ENCODE measurements at regions not wholly inside any gene's neighbourhood (a gene's known extent, or its start where the extent isn't known, plus 50 kb on each side); places are given as distances from the start of the nearest gene placed in this dataset.

DNA sequence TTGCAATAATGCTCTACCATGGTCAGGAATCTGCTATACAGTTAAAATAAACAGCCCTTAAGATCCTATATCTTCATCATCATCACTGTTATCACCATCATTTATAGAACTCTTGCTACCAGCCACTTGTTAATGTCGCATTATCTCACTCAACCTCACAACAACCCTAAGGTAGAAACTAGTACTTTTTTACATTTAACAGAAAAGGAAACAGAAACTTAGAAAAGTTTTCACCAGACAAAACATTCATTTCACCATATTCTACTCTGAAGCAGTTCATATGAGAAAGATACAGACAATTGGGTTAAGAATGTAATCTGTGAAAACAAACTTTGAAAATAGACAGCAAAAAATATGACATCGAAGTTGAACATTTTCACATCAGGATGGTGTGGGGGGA is 262.6 kb downstream of the ATG4C start:
- no peak for DNase-seq

DNA sequence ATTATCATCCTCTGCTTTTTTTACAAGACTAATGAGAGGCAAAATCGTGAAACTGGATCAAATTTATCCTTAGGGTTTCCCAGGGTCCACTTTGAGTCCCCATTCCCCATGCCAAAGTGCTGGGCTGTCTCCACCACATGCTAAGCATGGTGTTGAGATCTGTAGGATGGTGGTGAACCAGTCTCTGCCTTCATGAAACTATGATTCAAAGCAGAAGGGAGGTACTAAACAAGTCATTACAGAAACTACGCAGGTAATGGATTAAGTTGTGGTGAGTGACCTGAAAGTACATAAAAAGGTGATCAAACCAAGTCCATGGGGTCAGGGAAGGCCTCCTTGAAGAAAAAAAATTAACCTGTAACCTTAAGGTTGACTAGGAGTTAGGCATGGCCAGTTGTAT is 265.2 kb downstream of the ATG4C start:
- no peak for DNase-seq

DNA sequence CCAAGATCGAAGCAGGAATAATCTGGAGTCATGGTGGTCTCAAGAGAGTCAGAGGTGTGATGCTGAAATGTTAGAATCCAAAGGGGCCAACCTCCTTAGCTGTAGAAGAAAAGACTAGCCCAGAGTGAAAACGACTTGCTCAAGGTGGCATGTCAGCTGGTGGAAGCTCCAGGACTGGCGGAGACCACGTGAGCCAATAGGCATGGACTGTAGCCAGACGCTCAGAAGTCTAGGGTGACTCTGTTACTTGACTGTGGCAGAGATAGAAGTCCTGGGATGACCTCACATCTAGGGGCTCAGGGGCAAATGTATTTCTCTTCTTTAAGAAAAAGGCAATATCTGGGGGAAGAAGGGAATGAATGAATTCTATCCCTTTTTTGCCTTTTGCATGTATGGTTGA is 267.4 kb downstream of the ATG4C start:
- DNase-seq = no peak

DNA sequence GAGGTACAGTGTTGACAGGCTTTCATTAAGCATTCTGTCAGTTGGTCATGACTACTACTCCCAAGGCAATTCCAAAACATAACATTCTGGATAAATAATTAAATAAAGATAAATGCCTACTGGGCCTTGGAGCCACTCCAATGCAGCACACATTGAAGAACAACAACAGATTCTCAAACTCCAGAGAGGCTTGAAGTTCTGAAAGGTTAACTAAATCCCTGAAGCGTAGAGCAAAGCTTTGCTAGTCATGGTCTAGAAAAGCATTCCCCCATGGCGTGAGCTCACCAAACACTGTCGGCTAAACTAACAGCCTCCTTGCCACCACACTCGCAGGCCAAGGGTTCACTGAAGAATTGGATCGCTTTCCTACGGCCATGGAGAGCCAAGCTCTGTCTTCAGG is 268.0 kb downstream of the ATG4C start:
- no peak for DNase-seq

DNA sequence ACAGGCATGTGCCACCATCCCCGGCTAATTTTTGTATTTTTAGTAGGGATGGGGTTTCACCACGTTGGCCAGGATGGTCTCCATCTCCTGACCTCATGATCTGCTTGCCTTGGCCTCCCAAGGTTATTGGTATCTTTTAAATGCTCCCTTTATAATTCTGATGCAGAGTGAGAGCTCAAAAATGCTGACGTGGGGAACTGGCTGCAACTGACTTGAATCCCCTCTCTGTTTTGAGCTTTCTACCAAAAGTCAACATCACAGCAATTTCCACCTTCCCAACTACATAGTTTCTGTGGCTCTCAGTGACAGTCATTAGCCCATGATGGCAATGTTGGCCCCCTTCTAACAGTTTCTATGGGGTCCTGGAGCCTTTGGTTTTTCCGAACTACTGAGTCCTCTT is 268.2 kb upstream of the FOXD3 start:
- no peak for DNase-seq

DNA sequence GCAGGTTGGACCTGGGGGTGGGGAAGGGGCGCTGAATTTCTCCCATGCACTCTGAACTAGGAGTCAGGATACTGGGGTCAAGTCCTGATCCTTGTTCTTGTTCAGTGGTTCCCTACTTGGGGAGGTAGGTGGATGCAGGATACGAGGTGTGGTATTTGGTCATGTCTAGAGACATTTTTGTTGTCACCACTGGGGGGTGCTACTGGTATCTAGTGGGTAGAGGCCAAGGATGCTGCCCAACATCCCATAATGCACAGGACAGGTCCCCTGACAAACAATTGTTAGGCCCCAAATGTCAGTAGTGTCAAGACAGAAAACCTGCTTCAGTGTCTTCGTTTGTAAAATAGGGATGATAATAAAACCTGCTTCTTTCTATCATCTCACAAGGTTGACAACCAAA is 259.0 kb upstream of the FOXD3 start:
- peak in 1 of 3 donors; percentile 1 for DNase-seq

DNA sequence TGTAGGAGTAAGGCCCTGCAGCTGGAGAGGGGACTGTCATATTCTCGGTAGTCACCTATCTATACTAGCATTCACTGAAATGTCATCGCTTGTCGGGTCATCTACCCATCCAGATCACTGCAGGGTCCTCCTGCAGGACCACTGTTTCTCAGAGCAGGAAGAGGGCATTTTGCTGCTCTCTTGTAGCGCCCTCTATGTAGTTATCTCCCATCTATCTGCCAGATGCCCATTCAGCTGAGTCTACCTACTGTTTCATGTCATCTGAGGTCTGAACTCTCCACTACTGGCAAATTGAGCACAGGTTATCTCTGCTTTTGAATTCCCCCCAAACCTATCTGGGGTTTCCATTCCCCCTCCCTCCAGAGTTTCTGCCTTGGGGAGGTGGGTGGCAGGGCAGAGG is 258.2 kb upstream of the FOXD3 start:
- DNase-seq = no peak

DNA sequence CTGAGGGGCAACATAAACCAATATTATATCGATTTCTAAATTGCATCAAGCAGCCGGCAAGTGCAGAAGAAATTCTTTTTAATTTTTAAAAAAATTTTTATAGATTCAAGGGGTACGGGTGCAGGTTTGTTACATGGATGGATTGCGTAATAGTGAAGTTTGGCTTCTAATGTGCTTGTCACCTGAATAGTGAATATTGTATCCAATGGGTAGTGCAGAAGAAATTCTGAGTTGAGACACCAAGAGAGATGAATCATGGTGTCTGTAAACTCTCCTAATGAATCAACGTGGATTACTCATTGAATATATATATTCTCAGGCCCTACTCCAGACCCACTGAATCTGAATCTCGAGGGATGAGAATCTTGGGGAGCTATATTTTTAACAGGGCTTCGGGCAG is 253.7 kb upstream of the FOXD3 start:
- DNase-seq = no peak

DNA sequence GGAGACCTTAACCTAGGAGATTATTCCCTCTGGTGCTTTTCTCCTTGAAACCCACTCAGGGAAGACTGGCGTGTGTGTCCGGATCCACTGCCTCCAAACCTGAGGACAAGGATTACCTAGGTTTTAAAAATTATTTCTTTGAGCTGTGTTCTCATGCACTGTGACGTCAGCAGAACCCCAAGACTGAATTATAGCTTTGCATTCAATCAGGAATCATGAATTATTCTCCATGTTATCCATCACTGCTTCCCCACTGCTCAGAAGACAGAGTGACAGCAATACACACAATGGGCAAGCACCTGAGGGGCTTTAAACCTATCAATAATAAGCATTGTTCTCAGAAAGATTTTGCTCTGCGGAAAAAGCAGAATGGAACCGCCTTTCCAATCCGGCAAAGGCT is 253.2 kb upstream of the FOXD3 start:
- no peak for DNase-seq

DNA sequence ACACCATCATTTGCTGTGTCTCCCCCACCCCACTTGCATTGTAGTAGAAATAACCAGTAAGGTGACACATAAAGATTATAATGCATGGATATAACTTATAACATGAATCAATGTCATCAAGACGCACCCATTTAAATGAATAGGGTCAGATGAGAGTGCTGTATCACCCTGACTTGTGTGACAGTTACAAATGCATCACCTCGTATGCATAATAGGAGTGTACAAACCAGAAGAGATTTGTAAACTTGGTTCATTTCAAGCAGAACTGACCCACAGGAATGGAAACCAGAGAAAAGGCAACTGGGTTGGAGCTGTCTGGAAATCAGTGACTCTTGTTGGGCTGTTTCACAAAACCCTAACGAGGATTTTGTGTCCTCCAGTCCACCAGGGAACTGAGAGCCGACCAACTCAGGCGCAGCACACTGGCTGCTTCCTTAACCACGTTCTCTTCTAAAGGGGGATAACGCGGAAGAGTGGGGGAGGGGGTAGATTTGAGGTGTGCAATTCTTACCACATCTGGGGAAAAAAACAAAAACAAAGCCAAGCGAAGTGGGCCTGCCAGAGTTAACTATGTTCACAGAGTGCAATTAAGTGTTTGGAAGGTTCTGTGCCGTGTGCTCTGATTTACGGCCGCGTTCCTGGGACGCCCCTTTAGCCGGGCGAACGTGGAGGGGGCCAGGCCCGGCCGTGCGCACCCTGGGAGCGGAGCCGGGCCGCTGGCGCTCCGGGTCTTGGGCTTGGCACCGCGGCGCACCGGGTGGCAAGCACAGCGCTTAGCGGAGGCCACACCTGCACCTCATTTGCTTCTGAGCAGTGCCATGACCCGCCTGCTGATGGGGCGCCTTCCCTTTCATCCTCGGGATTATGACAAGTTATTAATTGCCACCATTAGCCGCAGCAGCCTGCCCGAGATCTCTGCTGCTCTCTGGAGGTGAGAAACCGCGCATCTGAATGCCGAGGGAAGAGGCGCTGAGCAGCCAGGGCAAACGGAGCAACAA is 248.8 kb upstream of the FOXD3 start:
- no peak for DNase-seq

DNA sequence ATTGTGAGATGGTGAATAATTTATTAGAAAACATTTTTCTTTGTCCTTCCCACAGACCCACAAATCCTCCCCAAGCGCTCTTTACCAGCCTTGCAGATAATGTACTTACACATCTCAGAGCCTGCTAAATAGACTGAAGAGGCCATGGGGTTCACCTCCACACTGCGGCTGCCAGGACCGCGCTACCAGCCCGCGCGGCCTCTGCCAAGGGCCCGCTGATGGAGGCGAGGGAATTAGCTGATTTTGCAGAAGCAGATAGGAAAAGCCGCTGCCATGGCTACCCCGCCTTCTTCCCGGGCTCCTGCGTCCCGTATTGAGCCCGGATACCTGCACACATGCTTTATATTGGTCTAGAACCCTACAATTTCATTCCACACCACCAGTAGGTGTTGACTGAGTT is 248.0 kb upstream of the FOXD3 start:
- no peak for DNase-seq

DNA sequence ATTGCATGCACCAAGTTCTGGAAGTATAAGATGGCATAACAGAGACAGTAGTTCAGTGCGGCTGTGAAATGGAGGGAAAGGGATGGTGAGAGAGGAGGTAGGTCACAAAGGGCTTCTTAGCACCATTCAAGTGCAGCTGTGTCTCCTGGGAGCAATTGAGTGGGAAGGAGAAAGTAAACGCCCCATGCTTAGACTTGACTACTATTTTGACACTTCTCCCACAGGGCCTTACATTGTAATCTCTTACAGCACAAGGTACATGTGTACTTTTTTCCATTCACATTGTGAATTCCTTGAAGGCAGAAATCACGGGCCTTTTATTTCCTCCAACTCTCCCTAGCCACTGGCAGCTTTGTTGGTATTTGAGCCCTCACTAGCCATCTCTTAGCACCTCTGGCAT is 239.6 kb upstream of the FOXD3 start:
- no peak for DNase-seq

DNA sequence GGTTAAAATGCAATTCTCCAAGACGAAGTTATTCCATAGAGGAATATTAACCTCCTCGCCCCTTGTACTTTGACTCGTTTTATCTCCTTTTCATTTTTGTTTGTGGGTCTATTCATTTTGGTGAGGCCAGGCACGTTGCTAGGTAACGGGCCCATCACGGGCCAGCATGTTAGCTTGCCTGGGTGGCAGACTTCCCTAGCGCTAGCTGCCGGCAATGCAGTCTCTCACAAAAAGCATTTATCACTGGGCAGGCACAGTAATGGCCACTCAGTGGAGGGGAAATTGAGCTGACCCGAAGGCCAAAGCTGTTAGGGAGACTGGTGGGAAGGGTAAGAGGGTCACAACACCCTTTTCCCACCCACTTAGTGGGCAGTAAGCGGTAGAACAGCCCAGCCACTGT is 234.4 kb upstream of the FOXD3 start:
- no peak for DNase-seq

DNA sequence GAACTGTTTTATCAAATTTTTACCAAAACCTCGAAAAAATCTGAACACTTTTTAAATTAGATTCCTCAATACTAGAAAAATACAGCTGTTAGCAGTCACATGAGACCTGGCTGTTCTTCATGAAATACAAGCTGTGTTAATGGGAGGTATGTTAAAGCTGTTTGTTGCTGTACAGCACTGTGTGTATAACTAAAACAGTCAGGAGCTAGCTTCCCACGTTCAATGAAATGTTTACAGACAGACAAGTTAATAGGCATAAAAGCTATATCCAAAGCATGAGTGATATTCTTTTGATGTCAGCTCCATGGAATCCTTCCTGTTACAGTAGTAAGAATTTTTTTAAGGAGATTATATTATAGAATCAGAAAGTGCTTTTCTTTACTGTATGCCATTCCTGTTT is 223.2 kb upstream of the FOXD3 start:
- no peak for DNase-seq

DNA sequence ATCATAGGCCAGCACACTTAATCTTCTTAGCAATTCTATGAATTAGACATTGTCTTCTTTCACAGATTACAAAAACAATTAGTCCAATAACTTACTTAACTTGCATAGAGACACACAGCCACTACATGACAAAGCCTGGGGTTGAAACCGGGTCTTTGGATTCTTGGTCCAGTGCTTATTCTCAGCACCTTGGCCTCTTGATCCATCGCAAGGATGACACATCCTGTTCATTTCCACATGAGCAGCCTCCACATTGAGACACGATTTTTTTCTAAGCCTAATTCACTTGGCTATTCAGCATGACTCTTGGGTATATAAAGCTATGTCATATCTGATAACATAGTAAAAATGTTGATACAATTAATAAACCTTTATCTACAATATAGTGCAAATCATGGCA is 221.0 kb upstream of the FOXD3 start:
- no peak for DNase-seq

DNA sequence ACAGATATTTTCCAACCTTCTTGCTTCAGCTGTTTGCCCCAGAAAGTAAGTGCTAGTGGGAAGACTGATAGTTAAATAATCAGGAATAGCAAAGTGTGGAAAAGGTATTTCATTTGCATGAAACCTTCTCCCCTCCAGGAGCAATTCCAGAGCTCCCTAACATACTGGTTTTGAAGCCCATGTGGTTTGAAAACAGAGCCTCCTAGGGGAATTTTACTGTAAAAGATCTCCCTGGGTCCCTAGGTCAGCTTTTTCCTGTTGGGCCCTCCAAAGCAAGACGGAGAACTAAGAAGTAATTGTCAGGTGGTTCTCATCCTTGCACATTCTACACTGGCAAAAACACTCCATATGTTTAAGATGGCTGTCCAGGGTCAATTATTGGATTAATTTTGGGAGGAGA is 218.7 kb upstream of the FOXD3 start:
- no peak for DNase-seq

DNA sequence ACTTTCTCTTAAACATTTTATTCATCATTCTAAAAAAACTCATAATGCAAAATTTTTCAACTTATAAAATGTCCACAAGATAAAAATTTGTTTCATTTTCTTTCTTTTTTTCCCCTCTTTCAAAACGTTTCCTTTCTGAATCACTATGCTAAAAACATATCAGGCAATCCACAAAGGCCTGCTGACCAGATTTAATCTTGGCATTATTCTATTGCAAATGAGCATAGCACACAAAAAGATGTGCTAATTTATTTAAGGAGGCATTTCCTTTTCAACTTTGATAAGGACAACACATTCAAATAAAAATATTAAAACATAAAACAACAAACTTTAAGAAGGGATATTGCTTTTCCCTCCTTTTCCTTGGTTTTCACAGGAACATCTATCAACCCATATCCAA is 215.3 kb upstream of the FOXD3 start:
- no peak for DNase-seq

DNA sequence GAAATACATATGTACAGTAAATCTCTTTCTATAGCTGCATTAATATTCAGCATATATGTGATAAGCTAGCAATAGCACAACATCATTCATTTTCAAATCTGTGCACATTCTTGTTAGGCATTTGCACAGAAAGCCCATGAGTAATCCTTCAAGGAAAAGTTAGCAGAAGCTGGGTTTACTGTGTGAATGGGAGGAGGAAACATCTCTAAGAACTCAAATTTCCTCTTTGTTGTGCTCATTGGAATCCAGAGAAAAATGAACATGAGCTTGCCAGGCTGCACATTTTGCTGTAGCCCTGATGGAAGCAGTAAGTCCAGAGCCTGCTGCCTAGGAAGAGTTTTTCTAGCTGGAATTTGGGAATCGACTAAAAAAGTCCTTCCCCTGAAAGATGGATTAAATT is 214.2 kb upstream of the FOXD3 start:
- no peak for DNase-seq

DNA sequence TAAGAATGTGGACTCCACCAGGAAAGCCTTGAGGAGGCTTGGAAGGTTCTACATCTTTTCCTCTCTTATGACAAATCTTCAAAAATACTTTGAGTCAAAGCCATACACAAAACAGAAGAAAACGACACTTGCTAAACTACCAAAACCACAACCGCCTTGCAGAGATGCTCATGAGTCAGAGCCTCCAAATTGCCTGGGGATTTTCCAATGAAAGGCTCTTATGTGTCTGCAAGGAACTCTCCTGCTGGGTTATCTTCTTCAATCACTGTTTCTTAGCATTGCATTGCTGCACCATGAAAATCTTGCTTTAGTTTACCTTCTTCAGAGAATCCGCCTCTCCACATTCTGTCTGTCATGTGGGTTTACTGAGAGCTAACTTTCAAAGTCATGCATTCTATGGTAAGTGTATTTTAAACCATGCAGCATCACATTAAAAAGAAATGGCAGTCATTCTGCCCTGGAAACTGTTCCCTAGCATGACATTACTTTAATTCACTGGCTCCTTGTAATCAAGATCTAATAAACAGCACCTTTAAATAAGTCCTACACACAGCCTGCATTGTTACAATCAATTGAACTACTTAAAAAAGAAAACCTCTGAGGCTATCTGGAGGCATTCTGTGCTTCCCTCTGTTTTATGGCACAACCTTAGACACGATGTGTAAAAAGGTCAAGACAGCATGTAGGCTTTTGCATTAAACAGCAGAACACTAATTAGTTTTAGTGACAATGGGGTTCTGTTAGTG is 210.0 kb upstream of the FOXD3 start:
- peak; percentile 28 to 53 (median 38) for DNase-seq

DNA sequence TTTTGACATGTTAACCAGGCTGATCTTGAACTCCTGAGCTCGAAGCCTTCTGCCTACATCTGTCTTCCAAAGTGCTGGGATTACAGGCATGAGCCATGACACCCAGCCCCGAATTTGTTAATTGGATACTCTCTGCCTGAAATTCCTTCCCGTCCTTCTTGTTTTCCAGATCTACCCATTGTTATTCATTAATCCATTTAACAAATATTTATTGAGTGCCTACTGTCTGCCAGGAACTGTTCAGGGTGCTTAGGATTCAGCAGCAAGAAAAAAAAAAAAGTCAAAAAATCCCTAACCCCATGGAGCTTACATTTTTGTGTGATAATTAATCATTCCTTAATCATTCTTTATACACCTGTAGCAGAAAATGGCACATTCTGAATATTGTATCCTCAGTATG is 206.8 kb upstream of the FOXD3 start:
- DNase-seq = no peak

DNA sequence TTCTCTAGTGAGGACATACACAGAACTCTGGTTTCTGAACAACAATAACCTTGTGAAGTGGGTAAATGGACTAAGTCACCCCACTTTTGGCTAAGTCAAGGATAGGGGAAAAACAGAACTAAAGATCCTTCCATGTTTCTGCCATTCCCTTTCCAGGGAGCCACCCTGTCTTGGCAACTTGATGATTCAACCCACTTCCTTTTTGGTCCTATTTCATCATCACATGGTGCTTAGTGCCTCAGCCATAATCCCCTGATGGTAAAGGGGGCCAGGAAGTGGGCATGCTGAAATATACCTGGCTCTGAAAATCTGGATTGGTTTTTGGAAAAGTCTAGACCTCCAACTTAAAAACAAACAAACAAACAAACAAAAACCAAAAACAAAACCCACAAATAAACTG is 206.4 kb upstream of the FOXD3 start:
- peak; percentile 39 to 40 (median 39) for DNase-seq

DNA sequence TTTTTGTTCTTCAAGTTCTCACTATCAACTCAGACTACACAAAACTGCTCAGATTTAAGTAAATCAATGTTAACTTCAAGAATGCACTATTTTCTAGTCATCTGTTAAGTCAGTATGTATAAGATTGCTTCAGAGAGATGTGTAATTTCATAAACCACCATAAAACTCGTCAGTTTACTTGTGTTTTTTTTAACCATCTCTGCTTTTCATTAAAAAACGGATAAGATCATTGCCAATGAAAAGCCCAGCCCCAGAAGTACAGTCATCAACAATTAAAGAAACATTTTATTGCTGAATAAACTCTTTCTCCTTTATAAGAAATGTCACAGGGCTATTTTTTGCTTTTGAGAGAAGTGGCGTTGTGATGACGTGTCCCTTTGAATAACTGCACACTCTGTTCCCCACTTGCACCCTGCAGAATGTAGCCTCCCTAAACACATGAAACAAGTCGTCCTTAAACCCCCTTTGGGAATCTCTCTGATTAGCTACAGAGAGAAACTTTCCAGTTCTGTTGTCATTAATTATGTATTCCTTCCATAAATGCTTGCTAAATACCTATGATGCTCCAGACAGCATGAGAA is 202.7 kb upstream of the FOXD3 start:
- no peak for DNase-seq

DNA sequence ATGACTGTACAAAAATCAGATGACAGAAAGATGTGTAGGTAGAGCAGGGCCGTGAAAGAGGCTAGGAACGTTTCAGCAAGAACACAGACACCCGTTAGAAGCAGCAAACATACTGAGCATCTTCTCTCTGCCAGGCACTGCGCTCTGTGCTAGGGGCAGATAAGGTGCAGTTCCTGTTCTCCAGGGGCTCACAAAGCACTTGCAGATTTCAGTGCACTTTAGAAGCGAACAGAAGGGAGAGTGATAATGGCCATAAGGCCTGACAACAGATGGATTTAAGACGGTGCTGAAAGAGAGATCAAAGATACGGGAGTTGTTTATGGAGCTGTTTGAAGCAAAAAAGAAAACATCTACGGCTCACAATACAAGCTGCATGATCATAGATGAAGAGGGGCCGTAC is 200.3 kb upstream of the FOXD3 start:
- DNase-seq = no peak

DNA sequence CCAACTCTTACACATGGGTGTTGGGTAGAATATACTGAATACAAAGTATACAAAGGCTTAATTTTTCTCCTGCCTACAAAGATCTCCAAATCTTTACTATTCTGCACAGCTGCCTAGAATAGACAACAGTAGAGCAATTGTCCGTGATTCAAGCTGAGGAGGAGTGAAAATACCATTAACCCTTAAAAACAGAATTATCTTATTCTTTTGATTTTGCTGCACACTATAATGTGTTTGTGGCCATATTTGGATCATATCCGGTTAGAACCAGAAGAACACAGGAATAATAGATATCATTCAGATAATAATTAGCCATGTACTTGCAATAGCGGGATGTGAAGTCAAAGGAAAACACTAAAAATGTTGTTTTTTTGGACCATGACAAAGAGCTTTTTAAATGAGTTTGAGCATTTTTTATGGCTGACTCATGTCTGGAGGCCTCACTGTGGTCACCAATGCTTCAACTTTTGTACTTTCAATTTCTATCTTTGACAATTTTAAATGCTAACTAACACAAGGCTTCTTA is 197.6 kb upstream of the FOXD3 start:
- peak; percentile 1 to 36 (median 34) for DNase-seq

All from suppressor macrophage treated with lipopolysaccharide for 1 hour (primary cell).